PFSK-1 (cell line): ENCODE measurements at regions not wholly inside any gene's neighbourhood (a gene's known extent, or its start where the extent isn't known, plus 50 kb on each side); places are given as distances from the start of the nearest gene placed in this dataset.

Source experiments
- POLR2AphosphoS5 ChIP-seq: IDR thresholded peaks from 2 replicates; pipeline ENCODE4 v1.6.1; 2012; ENCODE audit warnings: low read depth, mild to moderate bottlenecking, control low read depth, low read length, moderate library complexity
- SIN3A ChIP-seq: IDR thresholded peaks from 2 replicates; pipeline ENCODE4 v1.6.1; 2012; ENCODE audit warnings: mild to moderate bottlenecking, low read length, moderate library complexity, borderline replicate concordance; ENCODE audit not compliant: insufficient read depth
- TAF1 ChIP-seq: IDR thresholded peaks from 2 replicates; pipeline ENCODE4 v1.6.1; 2012; ENCODE audit warnings: low read length, control low read depth, borderline replicate concordance; ENCODE audit not compliant: insufficient read depth
- TF ChIP-seq, protein P1 (sequence below), 2 experiments: IDR thresholded peaks; 2 replicates each; pipeline versions ENCODE4 v1.6.1 to v1.8.0; 2011 to 2012; ENCODE audit warnings: low read depth in 2 of 2, low read length in 2 of 2, control low read depth in 1 of 2, inconsistent platforms in 1 of 2, mild to moderate bottlenecking in 1 of 2, moderate library complexity in 1 of 2; ENCODE audit not compliant: insufficient read depth in 1 of 2

DNA sequence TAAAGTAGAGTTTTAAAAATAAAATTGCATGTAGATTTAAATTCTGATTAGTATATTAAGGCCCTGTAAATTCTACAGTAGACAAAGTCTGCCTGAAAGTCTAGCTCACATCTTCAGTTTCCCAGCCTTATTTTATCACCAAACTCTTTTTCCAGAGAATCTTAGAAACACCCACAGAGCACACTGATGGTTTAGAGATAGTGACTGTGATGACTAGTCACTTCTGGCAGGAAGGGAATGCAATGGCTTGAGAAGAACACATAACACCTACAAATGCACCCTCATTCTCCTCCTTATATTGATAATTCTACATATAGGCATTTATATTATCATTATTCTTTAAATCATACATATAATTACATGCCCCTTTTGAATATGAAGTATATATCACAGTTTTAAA, 232.9 kb downstream of the ARAP2 start:
- TF ChIP-seq, protein P1, sequence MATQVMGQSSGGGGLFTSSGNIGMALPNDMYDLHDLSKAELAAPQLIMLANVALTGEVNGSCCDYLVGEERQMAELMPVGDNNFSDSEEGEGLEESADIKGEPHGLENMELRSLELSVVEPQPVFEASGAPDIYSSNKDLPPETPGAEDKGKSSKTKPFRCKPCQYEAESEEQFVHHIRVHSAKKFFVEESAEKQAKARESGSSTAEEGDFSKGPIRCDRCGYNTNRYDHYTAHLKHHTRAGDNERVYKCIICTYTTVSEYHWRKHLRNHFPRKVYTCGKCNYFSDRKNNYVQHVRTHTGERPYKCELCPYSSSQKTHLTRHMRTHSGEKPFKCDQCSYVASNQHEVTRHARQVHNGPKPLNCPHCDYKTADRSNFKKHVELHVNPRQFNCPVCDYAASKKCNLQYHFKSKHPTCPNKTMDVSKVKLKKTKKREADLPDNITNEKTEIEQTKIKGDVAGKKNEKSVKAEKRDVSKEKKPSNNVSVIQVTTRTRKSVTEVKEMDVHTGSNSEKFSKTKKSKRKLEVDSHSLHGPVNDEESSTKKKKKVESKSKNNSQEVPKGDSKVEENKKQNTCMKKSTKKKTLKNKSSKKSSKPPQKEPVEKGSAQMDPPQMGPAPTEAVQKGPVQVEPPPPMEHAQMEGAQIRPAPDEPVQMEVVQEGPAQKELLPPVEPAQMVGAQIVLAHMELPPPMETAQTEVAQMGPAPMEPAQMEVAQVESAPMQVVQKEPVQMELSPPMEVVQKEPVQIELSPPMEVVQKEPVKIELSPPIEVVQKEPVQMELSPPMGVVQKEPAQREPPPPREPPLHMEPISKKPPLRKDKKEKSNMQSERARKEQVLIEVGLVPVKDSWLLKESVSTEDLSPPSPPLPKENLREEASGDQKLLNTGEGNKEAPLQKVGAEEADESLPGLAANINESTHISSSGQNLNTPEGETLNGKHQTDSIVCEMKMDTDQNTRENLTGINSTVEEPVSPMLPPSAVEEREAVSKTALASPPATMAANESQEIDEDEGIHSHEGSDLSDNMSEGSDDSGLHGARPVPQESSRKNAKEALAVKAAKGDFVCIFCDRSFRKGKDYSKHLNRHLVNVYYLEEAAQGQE (IDR thresholded peaks at IDR 0.05; ENCODE audit: insufficient read depth in 1 of 2, low read depth in 2 of 2, low read length in 2 of 2) = no peak
- TF ChIP-seq TAF1 = no peak
- TF ChIP-seq POLR2AphosphoS5 = no peak
- TF ChIP-seq SIN3A = no peak
